HepG2 (cell line): ENCODE measurements at regions not wholly inside any gene's neighbourhood (a gene's known extent, or its start where the extent isn't known, plus 50 kb on each side); places are given as distances from the start of the nearest gene placed in this dataset.

Experiments used
- ATF3 ChIP-seq: sonication (generic); formaldehyde crosslinking; IDR thresholded peaks from 2 replicates; pipeline ENCODE4 v1.4.0; 2020; ENCODE audit warnings: missing genetic modification reagents
- CBFB ChIP-seq: sonication (generic); formaldehyde crosslinking; IDR thresholded peaks from 2 replicates; pipeline ENCODE4 v1.4.0; 2020; ENCODE audit warnings: missing genetic modification reagents
- CCAR2 ChIP-seq: fragments of 200-400 bp; formaldehyde crosslinking; optimal IDR thresholded peaks from 2 replicates; pipeline ENCODE3; 2018; ENCODE audit warnings: low read depth, mild to moderate bottlenecking, low read length, moderate library complexity
- GLI4 ChIP-seq: sonication (generic); formaldehyde crosslinking; IDR thresholded peaks from 2 replicates; pipeline ENCODE4 v1.5.1; 2020; ENCODE audit warnings: missing genetic modification reagents, mild to moderate bottlenecking, moderate library complexity, borderline replicate concordance
- GZF1 ChIP-seq: sonication (generic); formaldehyde crosslinking; IDR thresholded peaks from 2 replicates; pipeline ENCODE4 v1.5.1; 2020; ENCODE audit warnings: mild to moderate bottlenecking, missing genetic modification reagents
- HOMEZ ChIP-seq: IDR thresholded peaks from 2 replicates; pipeline ENCODE4 v1.6.1; 2016; ENCODE audit warnings: low read depth
- MED8 ChIP-seq: sonication (generic); formaldehyde crosslinking; IDR thresholded peaks from 2 replicates; pipeline ENCODE4 v1.8.1; 2023; ENCODE audit warnings: mild to moderate bottlenecking, missing genetic modification reagents; ENCODE audit not compliant: insufficient replicate concordance
- MYPOP ChIP-seq: sonication (generic); formaldehyde crosslinking; IDR thresholded peaks from 2 replicates; pipeline ENCODE4 v1.8.1; 2023; ENCODE audit warnings: mild to moderate bottlenecking, moderate library complexity, missing genetic modification reagents
- NR2F6 ChIP-seq, 2 experiments: IDR thresholded peaks; 2 replicates each; pipeline ENCODE4 v1.6.1; 2016; ENCODE audit warnings: antibody characterized with exemption in 1 of 2, mild to moderate bottlenecking in 1 of 2
- NR3C1 ChIP-seq: sonication (generic); formaldehyde crosslinking; IDR thresholded peaks from 2 replicates; pipeline ENCODE4 v1.4.0; 2020; ENCODE audit warnings: missing genetic modification reagents
- SMYD3 ChIP-seq: sonication (generic); formaldehyde crosslinking; IDR thresholded peaks from 2 replicates; pipeline ENCODE4 v1.8.1; 2023; ENCODE audit warnings: mild to moderate bottlenecking, missing genetic modification reagents
- SRF ChIP-seq: IDR thresholded peaks from 2 replicates; pipeline ENCODE4 v1.6.1; 2011; ENCODE audit warnings: mild to moderate bottlenecking, low read depth, low read length, moderate library complexity
- TCF7 ChIP-seq: sonication (generic); IDR thresholded peaks from 2 replicates; pipeline ENCODE4 v1.6.1; 2016; ENCODE audit warnings: antibody characterized with exemption, low read depth
- ZBTB26 ChIP-seq: IDR thresholded peaks from 2 replicates; pipeline ENCODE4 v1.6.1; 2016; ENCODE audit warnings: missing compliant biosample characterization, missing genetic modification reagents, borderline replicate concordance
- ZFY ChIP-seq: sonication (generic); formaldehyde crosslinking; IDR thresholded peaks from 2 replicates; pipeline ENCODE4 v1.4.0; 2020; ENCODE audit warnings: missing genetic modification reagents
- ZHX2 ChIP-seq, 2 experiments: sonication (generic) in 1 of 2; formaldehyde crosslinking in 1 of 2; IDR thresholded peaks; 2 replicates each; pipeline versions ENCODE4 v1.6.1 to v1.9.0; 2014 to 2022; ENCODE audit warnings: antibody characterized with exemption in 1 of 2, borderline replicate concordance in 1 of 2, inconsistent platforms in 1 of 2, low read depth in 1 of 2, missing genetic modification reagents in 1 of 2
- ZNF121 ChIP-seq: sonication (generic); formaldehyde crosslinking; IDR thresholded peaks from 2 replicates; pipeline ENCODE4 v1.5.0; 2020; ENCODE audit warnings: mild to moderate bottlenecking, missing genetic modification reagents
- ZNF260 ChIP-seq: sonication (generic); formaldehyde crosslinking; IDR thresholded peaks from 2 replicates; pipeline ENCODE4 v1.4.0; 2020; ENCODE audit warnings: missing genetic modification reagents, low read depth, mild to moderate bottlenecking, borderline replicate concordance
- ZNF816 ChIP-seq: sonication (generic); formaldehyde crosslinking; IDR thresholded peaks from 2 replicates; pipeline ENCODE4 v1.8.0; 2022; ENCODE audit warnings: missing genetic modification reagents, mild to moderate bottlenecking, borderline replicate concordance

GRCh38 chr7:138316421-138317043 lies 143.5 kb upstream of the TRIM24 start (continued):
- TF ChIP-seq ZBTB26 (CRISPR knock-in tag) (no peak), ZHX2 (IDR thresholded peaks at IDR 0.05; ENCODE audit: low read depth) (no peak), ZHX2 (CRISPR knock-in tag; IDR thresholded peaks at IDR 0.05; ENCODE audit: borderline replicate concordance) (no peak), MED8 (CRISPR knock-in tag) (peak; percentile 66), MYPOP (CRISPR knock-in tag) (peak; percentile 40; the same call in 1 of the 2 replicates), ZNF260 (CRISPR knock-in tag) (no peak), ATF3 (CRISPR knock-in tag) (peak; percentile 71; the same call in 1 of the 2 replicates), CCAR2 (no peak), GLI4 (CRISPR knock-in tag) (no peak), GZF1 (CRISPR knock-in tag) (no peak), NR2F6 (IDR thresholded peaks at IDR 0.05) (peak; percentile 96), NR2F6 (CRISPR knock-in tag; IDR thresholded peaks at IDR 0.05) (peak; percentile 94), ZFY (CRISPR knock-in tag) (no peak), SMYD3 (CRISPR knock-in tag) (no peak), SRF (peak; percentile 93), NR3C1 (CRISPR knock-in tag) (no peak), ZNF121 (CRISPR knock-in tag) (0 out of 2 replicates have a peak, but pooled peaks have one; percentile 6), ZNF816 (CRISPR knock-in tag) (peak; percentile 77; the same call in 1 of the 2 replicates), HOMEZ (CRISPR knock-in tag) (peak; percentile 99), TCF7 (peak; percentile 81), CBFB (CRISPR knock-in tag) (0 out of 2 replicates have a peak, but pooled peaks have one; percentile 11)
